Stimulated activated CD4-positive, alpha-beta T cell treated with anti-CD3 and anti-CD28 coated beads, TNF-alpha, amount 100 ng/mL, for 24 hours (primary cell): ENCODE measurements at regions not wholly inside any gene's neighbourhood (a gene's known extent, or its start where the extent isn't known, plus 50 kb on each side); places are given as distances from the start of the nearest gene placed in this dataset.
"Not testable (repeated sequence)": the region's sequence is repeated elsewhere in the genome, so short reads cannot be mapped to it uniquely, and the experiment has no call there.

ENCODE experiments used
- DNase-seq, 3 experiments: peaks; one replicate each; pipeline ENCODE4 v3.0.0-alpha.2; 2020; ENCODE audit warnings: low read depth in 3 of 3

GRCh38 chr3:178348561-178349217 lies 187.5 kb upstream of the KCNMB2 start:
- DNase-seq: not testable (repeated sequence)

- not testable (repeated sequence) for DNase-seq
Measured at GRCh38 chr3:178349218-178349596, 187.0 kb upstream of the KCNMB2 start.

GRCh38 chr3:178350763-178351162 lies 185.5 kb upstream of the KCNMB2 start:
- no peak for DNase-seq

GRCh38 chr3:178352326-178353005 lies 183.8 kb upstream of the KCNMB2 start:
- DNase-seq: no peak

- no peak for DNase-seq
Measured at GRCh38 chr3:178353006-178353694, 183.1 kb upstream of the KCNMB2 start.

- no peak for DNase-seq
Measured at GRCh38 chr3:178359728-178360127, 176.5 kb upstream of the KCNMB2 start.

- not testable (repeated sequence) for DNase-seq
Measured at GRCh38 chr3:178363048-178363447, 173.2 kb upstream of the KCNMB2 start.

GRCh38 chr3:178367817-178368617 lies 168.2 kb upstream of the KCNMB2 start:
- no peak for DNase-seq

- DNase-seq: no peak
Measured at GRCh38 chr3:178369006-178369405, 167.2 kb upstream of the KCNMB2 start.

GRCh38 chr3:178369811-178370210 lies 166.4 kb upstream of the KCNMB2 start:
- no peak for DNase-seq

GRCh38 chr3:178370387-178370786 lies 165.8 kb upstream of the KCNMB2 start:
- no peak for DNase-seq

GRCh38 chr3:178381555-178381954 lies 154.7 kb upstream of the KCNMB2 start:
- DNase-seq: no peak

GRCh38 chr3:178381971-178382448 lies 154.2 kb upstream of the KCNMB2 start:
- no peak for DNase-seq

GRCh38 chr3:178382449-178383061 lies 153.7 kb upstream of the KCNMB2 start:
- no peak for DNase-seq

GRCh38 chr3:178384321-178385230 lies 151.7 kb upstream of the KCNMB2 start:
- DNase-seq: no peak

GRCh38 chr3:178385280-178385952 lies 150.8 kb upstream of the KCNMB2 start:
- no peak for DNase-seq

- DNase-seq: no peak
Measured at GRCh38 chr3:178386401-178386800, 149.8 kb upstream of the KCNMB2 start.

- no peak for DNase-seq
Measured at GRCh38 chr3:178386880-178387279, 149.4 kb upstream of the KCNMB2 start.

- no peak for DNase-seq
Measured at GRCh38 chr3:178388473-178388872, 147.8 kb upstream of the KCNMB2 start.

- no peak for DNase-seq
Measured at GRCh38 chr3:178389258-178389657, 147.0 kb upstream of the KCNMB2 start.
